Kidney epithelial cell (primary cell): ENCODE measurements at regions not wholly inside any gene's neighbourhood (a gene's known extent, or its start where the extent isn't known, plus 50 kb on each side); places are given as distances from the start of the nearest gene placed in this dataset.

Experiments
- DNase-seq: peaks from one replicate; pipeline ENCODE4 v3.0.0-alpha.2; 2010; ENCODE audit warnings: low read depth
- H3K27me3 ChIP-seq: 2 replicates; pipeline ENCODE4 v1.6.0; 2011; ENCODE audit warnings: low read length; ENCODE audit not compliant: control insufficient read depth, insufficient read depth
- H3K36me3 ChIP-seq: 2 replicates; pipeline ENCODE4 v1.5.1; 2011; ENCODE audit warnings: low read length; ENCODE audit not compliant: control insufficient read depth, insufficient read depth
- H3K4me3 ChIP-seq: 2 replicates; pipeline ENCODE4 v1.5.1; 2011; ENCODE audit warnings: low read depth, mild to moderate bottlenecking, control low read depth, low read length
- CTCF ChIP-seq: IDR thresholded peaks from 2 replicates; pipeline ENCODE4 v1.5.1; 2011; ENCODE audit warnings: mild to moderate bottlenecking, moderate library complexity, low read length, control low read depth, inconsistent platforms; ENCODE audit not compliant: insufficient read depth, poor library complexity, severe bottlenecking

- H3K36me3 ChIP-seq = no peaks in the 10 kb centered on the region
- TF ChIP-seq CTCF = no peak
- no peak for DNase-seq
- H3K4me3 ChIP-seq = no peak overlapping the region
- H3K27me3 ChIP-seq = no peaks in the 10 kb centered on the region
Measured at GRCh38 chr15:93801206-93801605, 430.2 kb upstream of the MCTP2 start.

GRCh38 chr15:93800805-93801204 lies 430.6 kb upstream of the MCTP2 start:
- H3K36me3 ChIP-seq = no peaks in the 10 kb centered on the region
- no peak for DNase-seq
- H3K27me3 ChIP-seq = no peaks in the 10 kb centered on the region
- TF ChIP-seq CTCF = no peak
- no peak overlapping the region for H3K4me3 ChIP-seq

GRCh38 chr15:93789441-93789840 lies 441.9 kb upstream of the MCTP2 start:
- Histone ChIP-seq H3K36me3 (no peaks in the 10 kb centered on the region), H3K27me3 (no peaks in the 10 kb centered on the region), H3K4me3 (no peak overlapping the region)
- no peak for TF ChIP-seq CTCF
- no peak for DNase-seq

GRCh38 chr15:93780073-93780472 lies 451.3 kb upstream of the MCTP2 start:
- no peaks in the 10 kb centered on the region for H3K36me3 ChIP-seq
- H3K4me3 ChIP-seq = no peak overlapping the region
- no peaks in the 10 kb centered on the region for H3K27me3 ChIP-seq
- DNase-seq = no peak
- no peak for TF ChIP-seq CTCF

- no peak for TF ChIP-seq CTCF
- Histone ChIP-seq H3K4me3 (no peak overlapping the region), H3K36me3 (no peaks in the 10 kb centered on the region), H3K27me3 (no peaks in the 10 kb centered on the region)
- DNase-seq = no peak
Measured at GRCh38 chr15:93779341-93779740, 452.0 kb upstream of the MCTP2 start.

- DNase-seq = no peak
- TF ChIP-seq CTCF = no peak
- no peak overlapping the region for H3K4me3 ChIP-seq
- H3K36me3 ChIP-seq = no peaks in the 10 kb centered on the region
- H3K27me3 ChIP-seq = no peaks in the 10 kb centered on the region
Measured at GRCh38 chr15:93771196-93772030, 459.9 kb upstream of the MCTP2 start.
